ENCODE measurements at regions not wholly inside any gene's neighbourhood (a gene's known extent, or its start where the extent isn't known, plus 50 kb on each side); places are given as distances from the start of the nearest gene placed in this dataset.

- no peaks in the 10 kb centered on the region for H3K27me3 Mint-ChIP-seq
- TF ChIP-seq CTCF (IDR thresholded peaks at IDR 0.05) = no peak
- POLR2A ChIA-PET = no interaction called here
Measured at GRCh38 chr5:33059081-33059480, 348.0 kb downstream of the NPR3 start.

GRCh38 chr5:33065131-33065530, 354.0 kb downstream of the NPR3 start:
- Histone ChIP-seq H3K9me3 (ENCODE audit: control insufficient read depth in 1 of 2, insufficient read depth in 1 of 2, low read length in 2 of 2) (no peaks in the 10 kb centered on the region), H3K36me3 (ENCODE audit: insufficient read depth, low read length) (no peaks in the 10 kb centered on the region), H3K27me3 (ENCODE audit: control insufficient read depth in 1 of 2, insufficient read depth in 2 of 2, low read length in 2 of 2) (no peaks in the 10 kb centered on the region), H3K27ac (ENCODE audit: low read depth in 1 of 2, low read length in 2 of 2) (no peak overlapping the region), H3K4me3 (ENCODE audit: low read length) (no peak overlapping the region), H3K4me1 (ENCODE audit: insufficient read depth, low read length) (no peaks in the 10 kb centered on the region)
- H3K27me3 Mint-ChIP-seq = no peaks in the 10 kb centered on the region
- H3K36me3 Mint-ChIP-seq (ENCODE audit: low read depth) = no peaks in the 10 kb centered on the region
- POLR2A ChIA-PET = no interaction called here
- H3K27ac Mint-ChIP-seq = no peak overlapping the region
- no peak overlapping the region for H3K4me3 Mint-ChIP-seq
- no peak for ATAC-seq (ENCODE audit: poor library complexity)
- intact Hi-C loops (cut with DNase I, micrococcal nuclease) = no loop called here
- H3K9me3 Mint-ChIP-seq = peaks cover 9% of the 10 kb centered on the region
- no peak for DNase-seq
- TF ChIP-seq CTCF (IDR thresholded peaks at IDR 0.05) = no peak
- CTCF ChIA-PET = no interaction called here
- H3K4me1 Mint-ChIP-seq (ENCODE audit: low read depth) = no peaks in the 10 kb centered on the region

More at GRCh38 chr5:33059081-33059480, 348.0 kb downstream of the NPR3 start:
- ATAC-seq (ENCODE audit: poor library complexity) (no peak), DNase-seq (no peak)
- H3K27ac ChIP-seq (ENCODE audit: low read depth in 1 of 2, low read length in 2 of 2) = no peak overlapping the region
- intact Hi-C loops (cut with DNase I, micrococcal nuclease) = no loop called here
- no peaks in the 10 kb centered on the region for H3K9me3 ChIP-seq (ENCODE audit: control insufficient read depth in 1 of 2, insufficient read depth in 1 of 2, low read length in 2 of 2)
- H3K36me3 ChIP-seq (ENCODE audit: insufficient read depth, low read length) = no peaks in the 10 kb centered on the region
- Mint-ChIP-seq H3K4me1 (ENCODE audit: low read depth) (no peaks in the 10 kb centered on the region), H3K4me3 (no peak overlapping the region), H3K9me3 (peaks cover 8% of the 10 kb centered on the region), H3K36me3 (ENCODE audit: low read depth) (no peaks in the 10 kb centered on the region), H3K27ac (no peak overlapping the region)
- H3K4me3 ChIP-seq (ENCODE audit: low read length) = no peak overlapping the region
- CTCF ChIA-PET = no interaction called here
- H3K4me1 ChIP-seq (ENCODE audit: insufficient read depth, low read length) = no peaks in the 10 kb centered on the region
- no peaks in the 10 kb centered on the region for H3K27me3 ChIP-seq (ENCODE audit: control insufficient read depth in 1 of 2, insufficient read depth in 2 of 2, low read length in 2 of 2)

- no peaks in the 10 kb centered on the region for H3K36me3 Mint-ChIP-seq (ENCODE audit: low read depth)
- no peak for ATAC-seq (ENCODE audit: poor library complexity)
- no peak for TF ChIP-seq CTCF (IDR thresholded peaks at IDR 0.05)
- no peaks in the 10 kb centered on the region for H3K36me3 ChIP-seq (ENCODE audit: insufficient read depth, low read length)
- ChIA-PET CTCF (no interaction called here), POLR2A (no interaction called here)
- no peaks in the 10 kb centered on the region for H3K4me1 Mint-ChIP-seq (ENCODE audit: low read depth)
- DNase-seq = no peak
- H3K4me3 ChIP-seq (ENCODE audit: low read length) = no peak overlapping the region
- no peak overlapping the region for H3K27ac ChIP-seq (ENCODE audit: low read depth in 1 of 2, low read length in 2 of 2)
- no peaks in the 10 kb centered on the region for H3K4me1 ChIP-seq (ENCODE audit: insufficient read depth, low read length)
- H3K27me3 ChIP-seq (ENCODE audit: control insufficient read depth in 1 of 2, insufficient read depth in 2 of 2, low read length in 2 of 2) = no peaks in the 10 kb centered on the region
- peaks cover 7% of the 10 kb centered on the region for H3K9me3 Mint-ChIP-seq
- H3K9me3 ChIP-seq (ENCODE audit: control insufficient read depth in 1 of 2, insufficient read depth in 1 of 2, low read length in 2 of 2) = no peaks in the 10 kb centered on the region
- intact Hi-C loops (cut with DNase I, micrococcal nuclease) = no loop called here
- H3K27me3 Mint-ChIP-seq = no peaks in the 10 kb centered on the region
- no peak overlapping the region for H3K4me3 Mint-ChIP-seq
- no peak overlapping the region for H3K27ac Mint-ChIP-seq
Measured at GRCh38 chr5:33067291-33067690, 356.2 kb downstream of the NPR3 start.
